Fibroblast of pulmonary artery (primary cell): ENCODE measurements at regions not wholly inside any gene's neighbourhood (a gene's known extent, or its start where the extent isn't known, plus 50 kb on each side); places are given as distances from the start of the nearest gene placed in this dataset.

Experiments
- DNase-seq: peaks from one replicate; pipeline ENCODE4 v3.0.0-alpha.2; 2010; ENCODE audit warnings: low read depth
- H3K4me3 ChIP-seq: replicated peaks from 2 replicates; pipeline ENCODE4 v1.5.1; 2011; ENCODE audit warnings: low read depth, mild to moderate bottlenecking, control low read depth, low read length, moderate library complexity
- CTCF ChIP-seq: IDR thresholded peaks from 2 replicates; pipeline ENCODE4 v1.5.1; 2011; ENCODE audit warnings: mild to moderate bottlenecking, control low read depth, low read length, inconsistent platforms; ENCODE audit errors: missing control alignments

GRCh38 chr15:35693286-35693685 is 147.3 kb upstream of the DPH6 start:
- no peak overlapping the region for H3K4me3 ChIP-seq
- DNase-seq = peak; percentile 75
- TF ChIP-seq CTCF = no peak

GRCh38 chr15:35693886-35694285 is 147.9 kb upstream of the DPH6 start:
- DNase-seq = no peak
- no peak for TF ChIP-seq CTCF
- H3K4me3 ChIP-seq = no peak overlapping the region

GRCh38 chr15:35695003-35695402 is 149.0 kb upstream of the DPH6 start:
- TF ChIP-seq CTCF = no peak
- no peak overlapping the region for H3K4me3 ChIP-seq
- DNase-seq = no peak

DNA sequence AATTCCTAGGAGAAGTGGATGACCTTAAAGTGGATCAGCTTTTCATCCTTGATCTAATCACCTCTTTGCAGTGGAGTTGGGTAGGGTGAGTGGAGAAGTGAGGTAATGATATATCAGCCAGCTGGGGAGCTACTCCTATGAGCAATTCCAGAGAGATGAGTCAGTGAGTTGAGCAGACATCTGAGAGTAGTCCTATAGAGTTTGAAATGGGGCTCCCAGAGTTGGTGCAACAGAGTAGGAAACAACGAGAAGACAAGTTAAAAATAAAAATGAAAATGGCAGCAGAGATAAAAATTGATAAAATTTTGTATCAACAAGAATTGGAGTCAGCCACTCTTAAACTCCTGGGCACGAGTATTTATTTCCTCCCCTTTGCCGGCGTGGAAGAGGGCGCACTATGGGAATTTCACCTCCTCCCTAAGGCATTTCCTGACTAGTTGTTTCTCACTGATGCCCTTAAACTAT is 150.8 kb upstream of the DPH6 start:
- peak; percentile 91 for DNase-seq
- TF ChIP-seq CTCF = no peak
- H3K4me3 ChIP-seq = no peak overlapping the region

GRCh38 chr15:35697549-35698299 is 151.8 kb upstream of the DPH6 start:
- peak; percentile 79 for DNase-seq
- peak; percentile 18 for TF ChIP-seq CTCF
- no peak overlapping the region for H3K4me3 ChIP-seq

- H3K4me3 ChIP-seq = no peak overlapping the region
- DNase-seq = no peak
- TF ChIP-seq CTCF = no peak
Measured at GRCh38 chr15:35698331-35698730, 152.4 kb upstream of the DPH6 start.
